Brain microvascular endothelial cell (primary cell): ENCODE measurements at regions not wholly inside any gene's neighbourhood (a gene's known extent, or its start where the extent isn't known, plus 50 kb on each side); places are given as distances from the start of the nearest gene placed in this dataset.

Experiments
- DNase-seq: peaks from one replicate; pipeline ENCODE4 v3.0.0-alpha.2; 2020
- H3K27ac ChIP-seq: fragments of 250-450 bp; sonication (Bioruptor Pico); 2 replicates; pipeline ENCODE4 v1.5.1; 2020; ENCODE audit warnings: mild to moderate bottlenecking, moderate library complexity
- H3K27me3 ChIP-seq: fragments of 250-450 bp; sonication (Bioruptor Pico); replicated peaks from 2 replicates; pipeline ENCODE4 v1.5.1; 2020; ENCODE audit warnings: mild to moderate bottlenecking
- H3K36me3 ChIP-seq: fragments of 250-450 bp; sonication (Bioruptor Pico); replicated peaks from 2 replicates; pipeline ENCODE4 v1.5.1; 2020; ENCODE audit warnings: mild to moderate bottlenecking
- H3K4me3 ChIP-seq: 2 replicates; pipeline ENCODE4 v1.5.1; 2011; ENCODE audit warnings: low read depth, mild to moderate bottlenecking, control low read depth, low read length, moderate library complexity
- CTCF ChIP-seq: IDR thresholded peaks from 2 replicates; pipeline ENCODE4 v1.5.1; 2011; ENCODE audit warnings: low read depth, mild to moderate bottlenecking, moderate library complexity, low read length, control low read depth, inconsistent platforms; ENCODE audit errors: missing control alignments
- in situ Hi-C: cut with HindIII; loops from 2 replicates; pipeline ENCODE4 v1.10.0; 2017; ENCODE audit warnings: low sequenced_read_pairs, low pct_ligation_motif_present

DNA sequence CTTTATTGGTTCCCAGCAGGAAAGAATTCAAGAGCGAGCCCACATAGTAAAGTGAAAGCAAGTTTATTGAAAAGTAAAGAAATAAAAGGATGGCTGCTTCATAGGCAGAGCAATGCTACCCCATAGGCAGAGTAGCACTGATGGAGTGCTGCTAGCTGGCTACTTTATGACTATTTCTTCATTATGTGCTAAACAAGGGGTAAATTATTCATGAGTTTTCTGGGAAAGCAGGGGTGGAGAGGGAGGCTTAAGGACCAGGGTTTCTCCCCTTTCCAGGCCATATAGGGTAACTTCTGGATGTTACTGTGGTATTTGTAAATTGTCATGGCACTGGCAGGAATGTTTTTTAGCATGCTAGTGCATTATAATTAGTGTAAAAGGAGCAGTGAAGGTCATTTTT is 1271.4 kb downstream of the KCNT2 start:
- Histone ChIP-seq H3K4me3 (no peak overlapping the region), H3K27ac (no peak overlapping the region), H3K27me3 (no peaks in the 10 kb centered on the region), H3K36me3 (no peaks in the 10 kb centered on the region)
- no peak for DNase-seq
- in situ Hi-C loops: no loop called here
- TF ChIP-seq CTCF: no peak

DNA sequence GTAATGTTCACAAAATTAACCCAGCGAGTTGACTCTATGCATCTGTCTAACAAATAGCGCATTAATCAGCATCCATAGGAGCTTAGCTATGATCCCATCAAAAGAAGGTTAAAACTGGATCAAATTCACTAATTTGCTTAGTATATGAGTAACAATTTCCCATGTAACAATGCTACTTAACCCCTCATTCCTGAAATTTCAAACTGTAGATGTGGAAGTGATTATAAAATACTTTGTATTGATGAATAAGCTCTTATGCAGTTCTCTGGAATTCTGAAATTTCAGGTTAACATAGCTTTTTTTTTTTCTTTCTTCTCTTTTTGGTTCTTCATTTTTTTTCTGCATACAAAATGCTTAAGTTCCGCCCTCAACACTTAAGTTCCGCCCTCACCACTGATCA is 1272.7 kb downstream of the KCNT2 start:
- Histone ChIP-seq H3K27me3 (no peaks in the 10 kb centered on the region), H3K4me3 (no peak overlapping the region), H3K36me3 (no peaks in the 10 kb centered on the region), H3K27ac (no peak overlapping the region)
- DNase-seq: no peak
- TF ChIP-seq CTCF: no peak
- in situ Hi-C loops: no loop called here

GRCh38 chr1:195332102-195332501 is 1276.1 kb downstream of the KCNT2 start:
- in situ Hi-C loops: no loop called here
- no peak for TF ChIP-seq CTCF
- H3K27ac ChIP-seq: no peak overlapping the region
- H3K36me3 ChIP-seq: no peaks in the 10 kb centered on the region
- no peaks in the 10 kb centered on the region for H3K27me3 ChIP-seq
- no peak for DNase-seq
- H3K4me3 ChIP-seq: no peak overlapping the region

DNA sequence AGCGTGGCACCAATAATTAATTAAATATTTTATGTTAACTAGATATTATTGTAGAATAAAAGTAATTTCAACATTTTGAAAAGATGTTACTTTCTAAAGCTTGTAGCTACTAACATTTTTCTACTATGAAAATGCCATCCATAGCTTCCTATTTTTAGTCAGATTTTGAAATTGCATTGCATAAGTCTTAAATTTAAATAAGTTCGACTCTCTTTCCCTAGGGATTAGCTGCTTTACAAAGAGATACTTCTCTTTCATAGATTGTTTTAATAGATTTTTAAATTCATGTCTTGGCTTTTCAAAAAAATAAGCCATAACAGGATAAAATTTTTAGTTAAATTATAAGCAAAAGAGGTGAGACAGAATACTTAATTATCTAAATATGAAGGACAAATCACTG is 1279.6 kb downstream of the KCNT2 start:
- Histone ChIP-seq H3K36me3 (no peaks in the 10 kb centered on the region), H3K27ac (no peak overlapping the region), H3K27me3 (no peaks in the 10 kb centered on the region), H3K4me3 (no peak overlapping the region)
- in situ Hi-C loops: no loop called here
- TF ChIP-seq CTCF: no peak
- no peak for DNase-seq

DNA sequence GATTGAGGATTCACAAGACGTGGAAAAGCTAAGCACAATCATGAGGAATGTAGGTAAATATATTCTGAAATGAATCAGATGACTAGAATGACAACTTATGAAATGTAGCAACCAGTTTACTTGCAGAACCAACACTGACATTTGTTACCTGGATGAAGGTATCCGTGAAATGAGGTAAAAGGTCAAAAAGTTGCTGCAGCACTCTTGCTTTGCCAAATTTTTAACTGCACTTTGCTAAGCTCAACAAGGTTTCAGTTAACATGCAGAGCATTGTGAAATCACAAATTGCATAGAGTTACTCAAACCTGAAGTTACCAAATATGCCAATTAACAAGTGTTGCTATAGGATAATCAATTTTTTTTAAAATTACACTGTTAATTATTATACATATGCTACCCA is 1280.1 kb downstream of the KCNT2 start:
- no peak for DNase-seq
- no peaks in the 10 kb centered on the region for H3K27me3 ChIP-seq
- in situ Hi-C loops: no loop called here
- H3K4me3 ChIP-seq: no peak overlapping the region
- H3K36me3 ChIP-seq: no peaks in the 10 kb centered on the region
- H3K27ac ChIP-seq: no peak overlapping the region
- TF ChIP-seq CTCF: no peak

DNA sequence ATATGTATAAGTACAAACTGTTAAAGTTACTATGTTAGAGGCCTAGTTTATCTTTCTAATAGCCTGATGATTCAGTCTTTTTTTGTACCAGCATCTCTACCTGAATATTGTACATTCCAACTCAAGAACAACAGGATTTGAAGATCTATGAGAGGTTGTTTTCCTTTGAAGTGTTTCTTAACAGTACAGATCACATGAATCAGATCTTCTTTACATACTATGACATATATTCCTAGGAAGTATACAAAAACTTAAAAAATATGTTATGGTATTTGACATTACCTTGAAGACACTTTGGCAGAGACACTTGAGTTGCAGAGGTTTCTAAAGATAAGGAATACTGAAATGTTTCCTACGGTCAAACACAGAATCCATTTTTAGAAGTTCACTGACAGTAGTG is 1280.9 kb downstream of the KCNT2 start:
- H3K27ac ChIP-seq: no peak overlapping the region
- no peak overlapping the region for H3K4me3 ChIP-seq
- TF ChIP-seq CTCF: no peak
- DNase-seq: no peak
- no peaks in the 10 kb centered on the region for H3K36me3 ChIP-seq
- H3K27me3 ChIP-seq: no peaks in the 10 kb centered on the region
- in situ Hi-C loops: no loop called here
